ENCODE measurements at regions not wholly inside any gene's neighbourhood (a gene's known extent, or its start where the extent isn't known, plus 50 kb on each side); places are given as distances from the start of the nearest gene placed in this dataset.

GRCh38 chr5:158340608-158341007 is 481.7 kb upstream of the CLINT1 start:
- no peak for DNase-seq

GRCh38 chr5:158326256-158326655 is 467.3 kb upstream of the CLINT1 start:
- no peak for DNase-seq

GRCh38 chr5:158324236-158324635 is 465.3 kb upstream of the CLINT1 start:
- DNase-seq: no peak

GRCh38 chr5:158322620-158323019 is 463.7 kb upstream of the CLINT1 start:
- no peak for DNase-seq

- no peak for DNase-seq
Measured at GRCh38 chr5:158320934-158321333, 462.0 kb upstream of the CLINT1 start.

- DNase-seq: peak; percentile 27
Measured at GRCh38 chr5:158320178-158320674, 461.3 kb upstream of the CLINT1 start.

GRCh38 chr5:158317507-158317906 is 458.6 kb upstream of the CLINT1 start:
- no peak for DNase-seq

- DNase-seq: no peak
Measured at GRCh38 chr5:158313733-158314464, 455.0 kb upstream of the CLINT1 start.

GRCh38 chr5:158313027-158313732 is 454.2 kb upstream of the CLINT1 start:
- DNase-seq: no peak

GRCh38 chr5:158309088-158309807 is 450.3 kb upstream of the CLINT1 start:
- no peak for DNase-seq

GRCh38 chr5:158308429-158309025 is 449.6 kb upstream of the CLINT1 start:
- no peak for DNase-seq

- DNase-seq: no peak
Measured at GRCh38 chr5:158305861-158306260, 446.9 kb upstream of the CLINT1 start.

GRCh38 chr5:158304607-158305006 is 445.7 kb upstream of the CLINT1 start:
- no peak for DNase-seq

- no peak for DNase-seq
Measured at GRCh38 chr5:158303883-158304282, 444.9 kb upstream of the CLINT1 start.

GRCh38 chr5:158303275-158303674 is 444.3 kb upstream of the CLINT1 start:
- no peak for DNase-seq

- DNase-seq: no peak
Measured at GRCh38 chr5:158302029-158302428, 443.1 kb upstream of the CLINT1 start.

- DNase-seq: no peak
Measured at GRCh38 chr5:158301186-158301585, 442.2 kb upstream of the CLINT1 start.

GRCh38 chr5:158300256-158300655 is 441.3 kb upstream of the CLINT1 start:
- DNase-seq: no peak

GRCh38 chr5:158297002-158297527 is 438.1 kb upstream of the CLINT1 start:
- DNase-seq: no peak

GRCh38 chr5:158294701-158295100 is 435.8 kb upstream of the CLINT1 start:
- no peak for DNase-seq

- DNase-seq: no peak
Measured at GRCh38 chr5:158292981-158293380, 434.0 kb upstream of the CLINT1 start.

GRCh38 chr5:158289967-158290366 is 431.0 kb upstream of the CLINT1 start:
- DNase-seq: no peak

GRCh38 chr5:158288272-158288657 is 429.3 kb upstream of the CLINT1 start:
- no peak for DNase-seq

Data from DMS79 (cell line).